H1 (cell line): ENCODE measurements at regions not wholly inside any gene's neighbourhood (a gene's known extent, or its start where the extent isn't known, plus 50 kb on each side); places are given as distances from the start of the nearest gene placed in this dataset.

Experiments
- EP300 ChIP-seq, 2 experiments: IDR thresholded peaks; 1 replicate in 1 of 2; 2 replicates in 1 of 2; pipeline ENCODE4 v1.6.1; 2011 to 2012; ENCODE audit warnings: low read depth in 2 of 2, low read length in 2 of 2, mild to moderate bottlenecking in 2 of 2, borderline replicate concordance in 1 of 2, inconsistent platforms in 1 of 2, moderate library complexity in 1 of 2
- EZH2 ChIP-seq: fragments of 200-600 bp; sonication (generic); IDR thresholded peaks from 2 replicates; pipeline ENCODE4 v1.7.1; 2012; ENCODE audit warnings: low read depth, mild to moderate bottlenecking, moderate library complexity, low read length, inconsistent platforms; ENCODE audit not compliant: severe bottlenecking
- TBP ChIP-seq: IDR thresholded peaks from 2 replicates; pipeline ENCODE4 v1.6.1; 2011; ENCODE audit warnings: low read depth, low read length, improper control_type of control experiment
- TCF12 ChIP-seq: IDR thresholded peaks from 2 replicates; pipeline ENCODE4 v1.6.1; 2011; ENCODE audit warnings: low read depth, mild to moderate bottlenecking, low read length
- USF2 ChIP-seq: IDR thresholded peaks from 2 replicates; pipeline ENCODE4 v1.6.1; 2011; ENCODE audit warnings: low read length, improper control_type of control experiment

- no peak for TF ChIP-seq TBP
- TF ChIP-seq EZH2, result no peak
- TF ChIP-seq USF2, result no peak
- TF ChIP-seq EP300 (IDR thresholded peaks at IDR 0.05; ENCODE audit: borderline replicate concordance in 1 of 2, low read depth in 2 of 2, low read length in 2 of 2), result no peak
- TF ChIP-seq TCF12, result no peak
Measured at GRCh38 chr2:238638982-238639628, 208.8 kb upstream of the TWIST2 start (continued).
